ENCODE measurements at regions not wholly inside any gene's neighbourhood (a gene's known extent, or its start where the extent isn't known, plus 50 kb on each side); places are given as distances from the start of the nearest gene placed in this dataset.

DNA sequence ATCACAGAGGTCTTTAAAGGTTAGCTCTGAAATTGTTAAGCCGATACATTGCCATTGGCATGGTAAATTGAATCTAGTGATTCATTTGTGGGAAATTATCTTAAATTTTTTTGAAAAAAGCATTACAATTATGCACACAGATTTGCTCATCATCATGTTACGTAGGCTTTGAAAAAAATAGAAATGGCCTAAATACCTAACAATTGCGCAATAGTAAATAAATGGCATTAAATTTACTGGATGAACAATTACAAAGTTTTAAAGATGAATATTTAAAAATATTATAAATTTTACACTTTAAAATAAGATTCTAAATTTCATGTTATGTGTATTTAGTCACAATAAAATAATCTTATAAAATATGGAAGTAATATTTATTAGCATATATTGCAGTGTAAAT is 171.3 kb downstream of the RPRM start:
- Histone ChIP-seq H3K4me3 (no peak overlapping the region), H3K4me1 (ENCODE audit: low read depth) (no peaks in the 10 kb centered on the region), H3K36me3 (ENCODE audit: low read depth) (no peaks in the 10 kb centered on the region), H3K9me3 (no peaks in the 10 kb centered on the region)
- TF ChIP-seq, protein P1, sequence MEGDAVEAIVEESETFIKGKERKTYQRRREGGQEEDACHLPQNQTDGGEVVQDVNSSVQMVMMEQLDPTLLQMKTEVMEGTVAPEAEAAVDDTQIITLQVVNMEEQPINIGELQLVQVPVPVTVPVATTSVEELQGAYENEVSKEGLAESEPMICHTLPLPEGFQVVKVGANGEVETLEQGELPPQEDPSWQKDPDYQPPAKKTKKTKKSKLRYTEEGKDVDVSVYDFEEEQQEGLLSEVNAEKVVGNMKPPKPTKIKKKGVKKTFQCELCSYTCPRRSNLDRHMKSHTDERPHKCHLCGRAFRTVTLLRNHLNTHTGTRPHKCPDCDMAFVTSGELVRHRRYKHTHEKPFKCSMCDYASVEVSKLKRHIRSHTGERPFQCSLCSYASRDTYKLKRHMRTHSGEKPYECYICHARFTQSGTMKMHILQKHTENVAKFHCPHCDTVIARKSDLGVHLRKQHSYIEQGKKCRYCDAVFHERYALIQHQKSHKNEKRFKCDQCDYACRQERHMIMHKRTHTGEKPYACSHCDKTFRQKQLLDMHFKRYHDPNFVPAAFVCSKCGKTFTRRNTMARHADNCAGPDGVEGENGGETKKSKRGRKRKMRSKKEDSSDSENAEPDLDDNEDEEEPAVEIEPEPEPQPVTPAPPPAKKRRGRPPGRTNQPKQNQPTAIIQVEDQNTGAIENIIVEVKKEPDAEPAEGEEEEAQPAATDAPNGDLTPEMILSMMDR (IDR thresholded peaks at IDR 0.05), result no peak
- ATAC-seq, result no peak
- intact Hi-C loops (cut with DNase I, micrococcal nuclease), result no loop called here
- no peak for DNase-seq

GRCh38 chr2:153299809-153300208 is 178.8 kb downstream of the RPRM start:
- Histone ChIP-seq H3K9me3 (no peaks in the 10 kb centered on the region), H3K36me3 (ENCODE audit: low read depth) (no peaks in the 10 kb centered on the region), H3K4me1 (ENCODE audit: low read depth) (no peaks in the 10 kb centered on the region), H3K4me3 (no peak overlapping the region)
- ATAC-seq, result no peak
- no peak for DNase-seq
- TF ChIP-seq, protein P1 (IDR thresholded peaks at IDR 0.05), result no peak
- intact Hi-C loops (cut with DNase I, micrococcal nuclease), result no loop called here

DNA sequence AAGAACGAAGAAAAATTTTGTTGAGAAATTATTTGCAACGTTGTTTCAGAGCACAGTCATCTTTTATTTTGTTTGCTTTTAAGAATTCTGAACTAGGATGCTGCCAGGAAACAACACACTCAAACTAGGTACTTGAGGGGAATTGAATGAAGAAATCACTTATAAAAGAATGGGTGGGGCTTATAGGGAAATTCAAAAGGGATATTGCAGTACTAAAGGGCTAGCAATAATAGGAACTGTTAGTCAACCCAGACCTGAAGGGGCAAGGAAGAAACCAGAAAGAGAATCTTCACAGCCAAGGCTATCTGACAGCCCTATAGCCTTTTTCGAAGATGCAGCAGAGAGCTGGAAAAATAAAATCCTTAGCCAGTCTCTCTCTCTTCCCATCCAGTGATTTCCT is 179.3 kb downstream of the RPRM start:
- Histone ChIP-seq H3K4me1 (ENCODE audit: low read depth) (no peaks in the 10 kb centered on the region), H3K9me3 (no peaks in the 10 kb centered on the region), H3K36me3 (ENCODE audit: low read depth) (no peaks in the 10 kb centered on the region), H3K4me3 (no peak overlapping the region)
- DNase-seq, result no peak
- intact Hi-C loops (cut with DNase I, micrococcal nuclease), result no loop called here
- TF ChIP-seq, protein P1 (IDR thresholded peaks at IDR 0.05), result no peak
- no peak for ATAC-seq

GRCh38 chr2:153294199-153294786 is 184.3 kb downstream of the RPRM start:
- intact Hi-C loops (cut with DNase I, micrococcal nuclease), result no loop called here
- H3K4me1 ChIP-seq (ENCODE audit: low read depth), result no peaks in the 10 kb centered on the region
- TF ChIP-seq, protein P1 (IDR thresholded peaks at IDR 0.05), result no peak
- no peak overlapping the region for H3K4me3 ChIP-seq
- H3K36me3 ChIP-seq (ENCODE audit: low read depth), result no peaks in the 10 kb centered on the region
- DNase-seq, result no peak
- no peaks in the 10 kb centered on the region for H3K9me3 ChIP-seq
- ATAC-seq, result no peak

GRCh38 chr2:153291718-153292117 is 186.8 kb downstream of the RPRM start:
- Histone ChIP-seq H3K4me1 (ENCODE audit: low read depth) (no peaks in the 10 kb centered on the region), H3K36me3 (ENCODE audit: low read depth) (no peaks in the 10 kb centered on the region), H3K4me3 (no peak overlapping the region), H3K9me3 (no peaks in the 10 kb centered on the region)
- TF ChIP-seq, protein P1 (IDR thresholded peaks at IDR 0.05), result no peak
- ATAC-seq, result no peak
- intact Hi-C loops (cut with DNase I, micrococcal nuclease), result no loop called here
- DNase-seq, result no peak

Data from mucosa of descending colon (tissue), 3 donors.